ENCODE measurements at regions not wholly inside any gene's neighbourhood (a gene's known extent, or its start where the extent isn't known, plus 50 kb on each side); places are given as distances from the start of the nearest gene placed in this dataset.

DNA sequence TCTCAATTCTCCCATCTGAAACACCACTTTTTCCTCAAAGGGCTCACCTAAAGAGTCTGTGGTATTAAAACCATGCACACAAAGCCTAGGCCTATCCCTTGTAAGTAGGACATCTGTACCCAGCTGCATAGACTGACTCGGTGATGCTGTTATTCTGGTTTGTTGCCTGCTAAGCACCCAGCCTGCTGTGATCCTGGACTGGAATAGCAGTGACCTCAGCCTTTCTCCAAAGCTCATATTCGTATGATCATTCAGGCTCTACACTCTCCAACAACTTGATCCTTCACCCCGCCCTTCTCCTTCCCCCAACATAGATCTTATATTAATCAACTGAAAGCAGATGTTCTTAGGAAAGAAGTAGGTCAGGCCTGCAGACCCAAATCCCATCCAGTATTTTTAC lies 81.4 kb upstream of the WWC1 start:
- Histone ChIP-seq H3K27me3 (ENCODE audit: low read depth, low read length) (no peaks in the 10 kb centered on the region), H3K27ac (ENCODE audit: low read length) (no peak overlapping the region), H3K4me1 (ENCODE audit: control insufficient read depth in 1 of 2, insufficient read depth in 2 of 2, low read length in 2 of 2) (no peaks in the 10 kb centered on the region)

DNA sequence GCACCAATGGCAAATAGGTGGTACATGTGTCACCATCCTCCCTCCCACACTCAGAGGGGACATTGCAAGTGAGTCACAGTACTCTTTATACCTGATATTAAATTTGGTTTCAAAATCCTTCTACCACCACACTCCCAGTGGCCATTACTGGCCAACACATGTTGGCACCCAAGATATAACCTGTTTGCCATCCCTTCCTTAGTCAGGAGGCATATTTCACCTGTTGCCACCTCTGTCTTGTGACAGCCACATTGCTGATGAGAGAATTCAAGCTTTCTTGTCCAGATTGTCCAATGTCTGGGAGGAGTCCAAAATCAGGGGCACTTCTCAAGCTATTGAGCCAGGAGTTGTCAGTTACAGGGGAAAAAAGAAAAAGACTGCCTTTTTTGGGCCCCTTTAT lies 80.2 kb upstream of the WWC1 start:
- Histone ChIP-seq H3K27ac (ENCODE audit: low read length) (no peak overlapping the region), H3K4me3 (ENCODE audit: low read depth in 1 of 2, low read length in 2 of 2) (no peak overlapping the region), H3K27me3 (ENCODE audit: low read depth, low read length) (no peaks in the 10 kb centered on the region), H3K36me3 (ENCODE audit: control insufficient read depth in 1 of 2, insufficient read depth in 2 of 2, low read length in 2 of 2) (no peaks in the 10 kb centered on the region), H3K4me1 (ENCODE audit: control insufficient read depth in 1 of 2, insufficient read depth in 2 of 2, low read length in 2 of 2) (no peaks in the 10 kb centered on the region), H3K9me3 (ENCODE audit: control insufficient read depth in 1 of 2, low read length in 2 of 2) (no peaks in the 10 kb centered on the region)

More for the DNA sequence above, 81.4 kb upstream of the WWC1 start:
- no peaks in the 10 kb centered on the region for H3K9me3 ChIP-seq (ENCODE audit: control insufficient read depth in 1 of 2, low read length in 2 of 2)
- H3K36me3 ChIP-seq (ENCODE audit: control insufficient read depth in 1 of 2, insufficient read depth in 2 of 2, low read length in 2 of 2), result no peaks in the 10 kb centered on the region
- no peak overlapping the region for H3K4me3 ChIP-seq (ENCODE audit: low read depth in 1 of 2, low read length in 2 of 2)

DNA sequence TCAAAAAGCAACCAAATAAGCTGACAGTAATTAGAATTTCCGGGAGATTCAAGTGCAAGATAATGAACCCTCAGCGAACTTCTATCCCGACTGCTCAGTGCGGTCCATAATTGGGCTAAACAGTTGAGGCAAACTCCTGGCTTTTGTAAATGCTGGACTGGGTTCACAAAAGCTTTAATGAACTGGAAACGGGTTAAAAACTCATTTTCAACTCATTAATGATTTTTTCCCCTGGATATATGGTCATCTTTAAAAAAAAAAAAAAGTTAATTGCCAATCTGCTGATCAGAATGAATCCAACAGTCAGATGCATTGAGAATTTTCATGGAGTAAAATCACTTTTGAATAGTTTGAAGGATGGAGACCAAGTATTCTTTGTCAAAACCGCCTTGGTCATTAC lies 79.5 kb upstream of the WWC1 start:
- no peaks in the 10 kb centered on the region for H3K36me3 ChIP-seq (ENCODE audit: control insufficient read depth in 1 of 2, insufficient read depth in 2 of 2, low read length in 2 of 2)

GRCh38 chr5:168214071-168214470 lies 77.4 kb upstream of the WWC1 start:
- Histone ChIP-seq H3K36me3 (ENCODE audit: control insufficient read depth in 1 of 2, insufficient read depth in 2 of 2, low read length in 2 of 2) (no peaks in the 10 kb centered on the region), H3K9me3 (ENCODE audit: control insufficient read depth in 1 of 2, low read length in 2 of 2) (no peaks in the 10 kb centered on the region), H3K4me3 (ENCODE audit: low read depth in 1 of 2, low read length in 2 of 2) (no peak overlapping the region), H3K4me1 (ENCODE audit: control insufficient read depth in 1 of 2, insufficient read depth in 2 of 2, low read length in 2 of 2) (no peaks in the 10 kb centered on the region), H3K27ac (ENCODE audit: low read length) (no peak overlapping the region), H3K27me3 (ENCODE audit: low read depth, low read length) (no peaks in the 10 kb centered on the region)

More for the DNA sequence above, 79.5 kb upstream of the WWC1 start:
- H3K27ac ChIP-seq (ENCODE audit: low read length), result no peak overlapping the region
- H3K4me3 ChIP-seq (ENCODE audit: low read depth in 1 of 2, low read length in 2 of 2), result no peak overlapping the region
- H3K27me3 ChIP-seq (ENCODE audit: low read depth, low read length), result no peaks in the 10 kb centered on the region
- no peaks in the 10 kb centered on the region for H3K9me3 ChIP-seq (ENCODE audit: control insufficient read depth in 1 of 2, low read length in 2 of 2)
- no peaks in the 10 kb centered on the region for H3K4me1 ChIP-seq (ENCODE audit: control insufficient read depth in 1 of 2, insufficient read depth in 2 of 2, low read length in 2 of 2)

GRCh38 chr5:168214886-168215285 lies 76.6 kb upstream of the WWC1 start:
- Histone ChIP-seq H3K9me3 (ENCODE audit: control insufficient read depth in 1 of 2, low read length in 2 of 2) (no peaks in the 10 kb centered on the region), H3K36me3 (ENCODE audit: control insufficient read depth in 1 of 2, insufficient read depth in 2 of 2, low read length in 2 of 2) (no peaks in the 10 kb centered on the region), H3K4me1 (ENCODE audit: control insufficient read depth in 1 of 2, insufficient read depth in 2 of 2, low read length in 2 of 2) (no peaks in the 10 kb centered on the region), H3K27me3 (ENCODE audit: low read depth, low read length) (no peaks in the 10 kb centered on the region), H3K27ac (ENCODE audit: low read length) (no peak overlapping the region), H3K4me3 (ENCODE audit: low read depth in 1 of 2, low read length in 2 of 2) (no peak overlapping the region)

- Histone ChIP-seq H3K4me1 (ENCODE audit: control insufficient read depth in 1 of 2, insufficient read depth in 2 of 2, low read length in 2 of 2) (no peaks in the 10 kb centered on the region), H3K36me3 (ENCODE audit: control insufficient read depth in 1 of 2, insufficient read depth in 2 of 2, low read length in 2 of 2) (no peaks in the 10 kb centered on the region), H3K27me3 (ENCODE audit: low read depth, low read length) (no peaks in the 10 kb centered on the region), H3K9me3 (ENCODE audit: control insufficient read depth in 1 of 2, low read length in 2 of 2) (no peaks in the 10 kb centered on the region), H3K27ac (ENCODE audit: low read length) (no peak overlapping the region), H3K4me3 (ENCODE audit: low read depth in 1 of 2, low read length in 2 of 2) (no peak overlapping the region)
These were observed 75.8 kb upstream of the WWC1 start for GRCh38 chr5:168215646-168216045.

DNA sequence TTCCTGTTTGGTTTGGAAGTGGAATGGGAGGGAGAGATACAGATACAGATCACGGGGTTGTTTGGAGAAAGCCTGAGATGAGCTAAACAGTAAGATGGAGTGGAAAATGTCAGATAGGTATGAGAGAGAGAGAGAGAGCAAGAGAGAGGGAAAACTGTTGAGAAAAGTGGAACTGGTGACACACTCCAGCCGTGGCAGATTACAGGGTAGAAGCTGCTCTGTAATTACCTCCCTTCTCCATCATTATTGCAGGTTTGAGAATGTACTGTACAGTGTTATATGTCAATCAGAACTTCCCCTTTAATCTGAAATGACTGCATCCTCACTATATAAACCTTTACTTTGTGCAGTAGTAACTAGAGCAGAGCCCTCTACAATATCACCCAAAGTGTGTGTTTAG lies 74.5 kb upstream of the WWC1 start:
- H3K27me3 ChIP-seq (ENCODE audit: low read depth, low read length), result no peaks in the 10 kb centered on the region
- no peaks in the 10 kb centered on the region for H3K36me3 ChIP-seq (ENCODE audit: control insufficient read depth in 1 of 2, insufficient read depth in 2 of 2, low read length in 2 of 2)
- H3K4me3 ChIP-seq (ENCODE audit: low read depth in 1 of 2, low read length in 2 of 2), result no peak overlapping the region
- H3K4me1 ChIP-seq (ENCODE audit: control insufficient read depth in 1 of 2, insufficient read depth in 2 of 2, low read length in 2 of 2), result no peaks in the 10 kb centered on the region
- no peak overlapping the region for H3K27ac ChIP-seq (ENCODE audit: low read length)
- no peaks in the 10 kb centered on the region for H3K9me3 ChIP-seq (ENCODE audit: control insufficient read depth in 1 of 2, low read length in 2 of 2)

GRCh38 chr5:168217497-168217896 lies 73.9 kb upstream of the WWC1 start:
- Histone ChIP-seq H3K36me3 (ENCODE audit: control insufficient read depth in 1 of 2, insufficient read depth in 2 of 2, low read length in 2 of 2) (no peaks in the 10 kb centered on the region), H3K27me3 (ENCODE audit: low read depth, low read length) (no peaks in the 10 kb centered on the region), H3K9me3 (ENCODE audit: control insufficient read depth in 1 of 2, low read length in 2 of 2) (no peaks in the 10 kb centered on the region), H3K4me1 (ENCODE audit: control insufficient read depth in 1 of 2, insufficient read depth in 2 of 2, low read length in 2 of 2) (no peaks in the 10 kb centered on the region), H3K27ac (ENCODE audit: low read length) (no peak overlapping the region), H3K4me3 (ENCODE audit: low read depth in 1 of 2, low read length in 2 of 2) (no peak overlapping the region)

DNA sequence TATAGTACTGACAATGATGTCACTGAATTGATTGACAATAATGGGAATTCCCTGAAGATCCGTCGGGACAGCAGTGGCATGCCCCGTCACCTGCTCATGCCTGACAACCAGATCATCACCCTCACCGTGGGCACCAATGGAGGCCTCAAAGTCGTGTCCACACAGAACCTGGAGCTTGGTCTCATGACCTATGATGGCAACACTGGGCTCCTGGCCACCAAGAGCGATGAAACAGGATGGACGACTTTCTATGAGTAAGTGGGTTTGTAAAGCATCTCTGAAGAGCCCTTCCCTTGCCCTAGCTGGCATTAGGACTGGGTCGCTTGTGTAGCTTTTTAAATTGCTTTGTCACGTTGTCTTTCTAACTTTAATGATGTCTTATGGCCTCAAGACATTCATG lies 72.7 kb upstream of the WWC1 start:
- no peak overlapping the region for H3K4me3 ChIP-seq (ENCODE audit: low read depth in 1 of 2, low read length in 2 of 2)
- no peak overlapping the region for H3K27ac ChIP-seq (ENCODE audit: low read length)
- no peaks in the 10 kb centered on the region for H3K9me3 ChIP-seq (ENCODE audit: control insufficient read depth in 1 of 2, low read length in 2 of 2)
- no peaks in the 10 kb centered on the region for H3K36me3 ChIP-seq (ENCODE audit: control insufficient read depth in 1 of 2, insufficient read depth in 2 of 2, low read length in 2 of 2)
- H3K27me3 ChIP-seq (ENCODE audit: low read depth, low read length), result no peaks in the 10 kb centered on the region
- H3K4me1 ChIP-seq (ENCODE audit: control insufficient read depth in 1 of 2, insufficient read depth in 2 of 2, low read length in 2 of 2), result no peaks in the 10 kb centered on the region

DNA sequence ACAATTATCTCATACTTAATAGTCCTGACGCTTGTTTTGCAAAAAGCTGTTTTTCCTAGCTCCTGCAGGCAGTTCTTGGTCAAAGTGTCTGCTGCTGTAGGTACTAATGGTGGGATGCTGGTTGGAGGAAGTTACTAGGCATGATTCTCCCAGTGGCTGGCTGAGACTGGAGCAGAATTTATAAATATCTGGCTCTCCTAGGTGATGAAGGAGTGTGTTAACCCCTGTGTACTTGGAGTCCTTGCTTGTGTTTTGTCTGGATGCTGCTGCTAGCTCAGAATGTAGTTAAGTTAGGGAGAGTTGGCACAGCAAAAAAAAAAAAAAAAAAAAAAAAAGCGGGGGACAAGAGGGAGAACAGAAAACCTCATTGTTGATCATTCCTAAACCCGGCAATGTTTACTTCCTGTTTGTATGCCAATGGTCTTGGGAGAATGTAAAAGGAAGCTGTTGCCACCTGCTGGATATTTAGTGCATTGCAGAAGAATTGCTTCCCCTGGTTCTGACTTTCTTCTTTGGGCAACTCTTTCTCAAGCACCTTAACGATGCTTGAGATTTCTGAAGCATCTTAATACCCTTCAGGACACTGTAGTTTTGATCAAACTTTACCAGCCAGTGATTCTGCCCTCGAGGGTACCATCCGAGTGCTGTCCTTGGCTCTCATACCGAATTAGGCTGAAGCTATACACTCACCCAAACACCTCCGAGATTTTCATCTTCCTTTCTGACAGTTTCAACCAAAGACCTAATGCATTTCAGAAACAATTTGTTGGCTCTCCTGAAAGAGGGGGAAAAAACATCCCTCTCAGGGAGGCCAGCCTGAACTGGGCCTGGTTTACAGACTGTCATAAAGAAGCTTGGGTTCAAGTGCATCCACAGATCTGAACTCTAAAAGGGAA lies 71.7 kb upstream of the WWC1 start:
- Histone ChIP-seq H3K4me3 (ENCODE audit: low read depth in 1 of 2, low read length in 2 of 2) (no peak overlapping the region), H3K36me3 (ENCODE audit: control insufficient read depth in 1 of 2, insufficient read depth in 2 of 2, low read length in 2 of 2) (no peaks in the 10 kb centered on the region), H3K9me3 (ENCODE audit: control insufficient read depth in 1 of 2, low read length in 2 of 2) (no peaks in the 10 kb centered on the region), H3K27me3 (ENCODE audit: low read depth, low read length) (no peaks in the 10 kb centered on the region), H3K27ac (ENCODE audit: low read length) (no peak overlapping the region), H3K4me1 (ENCODE audit: control insufficient read depth in 1 of 2, insufficient read depth in 2 of 2, low read length in 2 of 2) (no peaks in the 10 kb centered on the region)

GRCh38 chr5:168224085-168224484 lies 67.4 kb upstream of the WWC1 start:
- Histone ChIP-seq H3K4me3 (ENCODE audit: low read depth in 1 of 2, low read length in 2 of 2) (no peak overlapping the region), H3K9me3 (ENCODE audit: control insufficient read depth in 1 of 2, low read length in 2 of 2) (no peaks in the 10 kb centered on the region), H3K4me1 (ENCODE audit: control insufficient read depth in 1 of 2, insufficient read depth in 2 of 2, low read length in 2 of 2) (no peaks in the 10 kb centered on the region), H3K27ac (ENCODE audit: low read length) (no peak overlapping the region), H3K27me3 (ENCODE audit: low read depth, low read length) (no peaks in the 10 kb centered on the region), H3K36me3 (ENCODE audit: control insufficient read depth in 1 of 2, insufficient read depth in 2 of 2, low read length in 2 of 2) (no peaks in the 10 kb centered on the region)

DNA sequence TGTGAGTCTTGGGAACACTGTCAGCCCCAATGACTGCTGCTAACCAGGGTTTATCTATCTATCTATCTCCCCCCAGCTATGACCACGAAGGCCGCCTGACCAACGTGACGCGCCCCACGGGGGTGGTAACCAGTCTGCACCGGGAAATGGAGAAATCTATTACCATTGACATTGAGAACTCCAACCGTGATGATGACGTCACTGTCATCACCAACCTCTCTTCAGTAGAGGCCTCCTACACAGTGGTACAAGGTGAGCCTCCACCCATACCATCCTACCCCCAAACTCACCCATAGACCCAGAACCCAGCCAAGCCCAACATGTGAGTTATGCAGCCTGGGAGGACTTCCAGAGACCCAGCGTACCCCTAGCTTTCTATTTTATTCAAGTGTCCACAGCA lies 65.4 kb upstream of the WWC1 start:
- no peaks in the 10 kb centered on the region for H3K36me3 ChIP-seq (ENCODE audit: control insufficient read depth in 1 of 2, insufficient read depth in 2 of 2, low read length in 2 of 2)
- H3K27ac ChIP-seq (ENCODE audit: low read length), result no peak overlapping the region
- H3K4me3 ChIP-seq (ENCODE audit: low read depth in 1 of 2, low read length in 2 of 2), result no peak overlapping the region
- H3K27me3 ChIP-seq (ENCODE audit: low read depth, low read length), result no peaks in the 10 kb centered on the region
- H3K9me3 ChIP-seq (ENCODE audit: control insufficient read depth in 1 of 2, low read length in 2 of 2), result no peaks in the 10 kb centered on the region
- H3K4me1 ChIP-seq (ENCODE audit: control insufficient read depth in 1 of 2, insufficient read depth in 2 of 2, low read length in 2 of 2), result no peaks in the 10 kb centered on the region

Measured in muscle layer of duodenum (tissue), 2 donors.